B cell (primary cell): ENCODE measurements at regions not wholly inside any gene's neighbourhood (a gene's known extent, or its start where the extent isn't known, plus 50 kb on each side); places are given as distances from the start of the nearest gene placed in this dataset.

Experiments used
- ATAC-seq: fragments of 200-7000 bp; cut with Tn5 transposase; one replicate; pipeline ENCODE4 v1.10.0; 2021; ENCODE audit warnings: low read depth, mild to moderate bottlenecking, moderate number of reproducible peaks, moderate library complexity
- CTCF ChIA-PET: fragments of 350-600 bp; sonication (Branson Sonifier 250); formaldehyde crosslinking; loops from one replicate; lab custom pipeline; 2021; ENCODE audit warnings: antibody characterized with exemption, inconsistent platforms; lab: Charles Lee
- POLR2A ChIA-PET: fragments of 350-600 bp; sonication (Branson Sonifier 250); formaldehyde crosslinking; loops from one replicate; lab custom pipeline; 2021; ENCODE audit warnings: antibody characterized with exemption; lab: Charles Lee
- DNase-seq: peaks from one replicate; pipeline ENCODE4 v3.0.0; 2013
- H2AFZ ChIP-seq: 2 replicates; pipeline ENCODE4 v1.6.1; 2012; ENCODE audit warnings: mild to moderate bottlenecking, low read depth, low read length; ENCODE audit not compliant: insufficient read depth, poor library complexity, severe bottlenecking
- H3K27ac ChIP-seq, 2 donors: 1 replicate in 1 of 2; 2 replicates in 1 of 2; pipeline ENCODE4 v1.5.1; 2012 to 2013; ENCODE audit warnings: low read length in 2 of 2, mild to moderate bottlenecking in 2 of 2, moderate library complexity in 1 of 2
- H3K27me3 ChIP-seq, 4 experiments: fragments of 200-600 bp in 1 of 4; sonication (generic) in 1 of 4; replicated peaks in 1 of 4; 1 replicate in 2 of 4; 2 replicates in 2 of 4; pipeline versions ENCODE4 v1.6.1 to v1.7.0; 2013 to 2016; ENCODE audit warnings: low read length in 3 of 4, mild to moderate bottlenecking in 2 of 4, mixed read lengths in 1 of 4, moderate library complexity in 1 of 4; ENCODE audit not compliant: insufficient read depth in 4 of 4, control insufficient read depth in 3 of 4; ENCODE audit errors: control extremely low read depth in 1 of 4
- H3K36me3 ChIP-seq, 2 experiments: replicated peaks in 1 of 2; 1 replicate in 1 of 2; 2 replicates in 1 of 2; pipeline versions ENCODE4 v1.6.1 to v1.7.1; 2013; ENCODE audit warnings: low read length in 1 of 2; ENCODE audit not compliant: insufficient read depth in 2 of 2, control insufficient read depth in 1 of 2; ENCODE audit errors: control extremely low read depth in 1 of 2, extremely low read depth in 1 of 2
- H3K4me1 ChIP-seq, 2 donors: fragments of 200-600 bp in 1 of 2; sonication (generic) in 1 of 2; 1 replicate in 1 of 2; 2 replicates in 1 of 2; pipeline versions ENCODE4 v1.5.1 to v1.6.1; 2013 to 2017; ENCODE audit warnings: low read length in 2 of 2; ENCODE audit not compliant: control insufficient read depth in 2 of 2, insufficient read depth in 2 of 2
- H3K4me2 ChIP-seq: replicated peaks from 2 replicates; pipeline ENCODE3; 2012; ENCODE audit warnings: mild to moderate bottlenecking, low read depth, low read length; ENCODE audit not compliant: poor library complexity, severe bottlenecking
- H3K4me3 ChIP-seq, 5 experiments: fragments of 200-600 bp in 1 of 5; sonication (generic) in 1 of 5; 1 replicate in 3 of 5; 2 replicates in 2 of 5; pipeline versions ENCODE4 v1.5.1 to v1.7.0; 2011 to 2016; ENCODE audit warnings: low read length in 4 of 5, mild to moderate bottlenecking in 4 of 5, low read depth in 2 of 5, control low read depth in 1 of 5, moderate library complexity in 1 of 5; ENCODE audit not compliant: insufficient read depth in 1 of 5; ENCODE audit errors: control extremely low read depth in 1 of 5, extremely low read depth in 1 of 5
- H3K79me2 ChIP-seq: fragments of 200-600 bp; sonication (generic); one replicate; pipeline ENCODE4 v1.6.0; 2016; ENCODE audit warnings: low read length; ENCODE audit not compliant: control insufficient read depth, insufficient read depth
- H3K9ac ChIP-seq: fragments of 200-600 bp; sonication (generic); 2 replicates; pipeline ENCODE4 v1.6.1; 2017; ENCODE audit warnings: mild to moderate bottlenecking, low read length, moderate library complexity
- H3K9me3 ChIP-seq, 3 donors: one replicate each; pipeline versions ENCODE4 v1.6.1 to v1.7.1; 2013; ENCODE audit warnings: low read length in 2 of 3; ENCODE audit not compliant: control insufficient read depth in 2 of 3, insufficient read depth in 1 of 3; ENCODE audit errors: control extremely low read depth in 1 of 3
- H4K20me1 ChIP-seq: 2 replicates; pipeline ENCODE4 v1.6.0; 2012; ENCODE audit warnings: mild to moderate bottlenecking, low read length; ENCODE audit not compliant: insufficient read depth, control insufficient read depth, poor library complexity, severe bottlenecking
- H3K27ac Mint-ChIP-seq: one replicate; pipeline ENCODE4 v1.8.0; 2021; ENCODE audit warnings: mixed read lengths
- H3K27me3 Mint-ChIP-seq: one replicate; pipeline ENCODE4 v1.8.0; 2021; ENCODE audit warnings: mixed read lengths
- H3K4me1 Mint-ChIP-seq: one replicate; pipeline ENCODE4 v1.8.0; 2021; ENCODE audit warnings: mixed read lengths
- H3K4me3 Mint-ChIP-seq: one replicate; pipeline ENCODE4 v1.8.0; 2021; ENCODE audit warnings: mixed read lengths
- H3K9me3 Mint-ChIP-seq: one replicate; pipeline ENCODE4 v1.8.0; 2022; ENCODE audit warnings: mixed read lengths; ENCODE audit not compliant: insufficient read depth
- CTCF ChIP-seq: fragments of 200-600 bp; IDR thresholded peaks from one replicate; pipeline ENCODE4 v1.8.0; 2022; ENCODE audit warnings: antibody characterized with exemption, mild to moderate bottlenecking
- EZH2 ChIP-seq: IDR thresholded peaks from 2 replicates; pipeline ENCODE4 v1.6.1; 2012; ENCODE audit warnings: borderline replicate concordance, low read depth, mild to moderate bottlenecking, moderate library complexity, low read length; ENCODE audit not compliant: insufficient read depth, poor library complexity, severe bottlenecking
- WGBS: methylation state at CpG from one replicate; pipeline ENCODE4 v1.1.5; 2013; ENCODE audit warnings: missing lambda C conversion rate; ENCODE audit not compliant: insufficient coverage; 5-methylcytosine and 5-hydroxymethylcytosine counted together
- intact Hi-C: fragments of 100-400 bp; cut with micrococcal nuclease; formaldehyde crosslinking; loops from one replicate; pipeline ENCODE4 v1.10.0; 2022

DNA sequence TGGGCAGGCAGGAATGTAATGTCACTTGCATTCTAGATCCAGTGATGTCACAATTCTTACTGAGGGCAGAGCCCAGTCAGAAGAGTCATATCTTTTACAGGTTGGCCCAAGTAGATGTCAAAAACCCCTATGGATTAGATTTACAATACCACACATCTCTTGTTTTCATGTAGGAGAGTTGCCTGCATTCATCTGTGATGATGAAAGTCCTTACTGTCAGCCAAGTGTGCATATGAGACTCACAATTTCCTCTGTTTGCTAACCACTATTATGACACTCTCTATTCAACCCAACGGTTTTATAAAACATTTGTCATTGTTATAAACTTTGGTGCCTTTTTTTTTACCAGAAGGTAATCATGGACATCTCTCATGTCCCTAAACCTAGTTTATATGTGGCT lies 898.8 kb upstream of the AMELY start:
- Histone ChIP-seq H3K27me3 (no peaks in the 10 kb centered on the region), H3K4me3 (no peak overlapping the region), H3K4me2 (no peak overlapping the region), H3K27ac (no peak overlapping the region), H3K36me3 (no peaks in the 10 kb centered on the region), H3K4me1 (no peaks in the 10 kb centered on the region), H2AFZ (no peak overlapping the region), H3K9ac (no peak overlapping the region), H3K79me2 (no peaks in the 10 kb centered on the region), H4K20me1 (no peaks in the 10 kb centered on the region), H3K9me3 (no peaks in the 10 kb centered on the region)
- Mint-ChIP-seq H3K27ac (no peak overlapping the region), H3K4me3 (no peak overlapping the region), H3K9me3 (no peaks in the 10 kb centered on the region), H3K4me1 (no peaks in the 10 kb centered on the region), H3K27me3 (no peaks in the 10 kb centered on the region)
- ATAC-seq (no peak), DNase-seq (no peak)
- ChIA-PET POLR2A (no interaction called here), CTCF (no interaction called here)
- intact Hi-C loops: loop anchor here (10.0 kb wide), 1 partner anchor 846 kb away; no protein-coding TSS in a partner anchor
- no CpG with 5 or more reads among the region's 1 CpG for WGBS
- no peak for TF ChIP-seq EZH2
- no peak for TF ChIP-seq CTCF

GRCh38 chrY:7807516-7807870 lies 895.9 kb upstream of the AMELY start:
- ChIA-PET CTCF (no interaction called here), POLR2A (no interaction called here)
- no peaks in the 10 kb centered on the region for H3K4me1 ChIP-seq
- TF ChIP-seq CTCF: no peak
- TF ChIP-seq EZH2: no peak
- no peak overlapping the region for H3K9ac ChIP-seq
- Mint-ChIP-seq H3K27ac (no peak overlapping the region), H3K9me3 (no peaks in the 10 kb centered on the region), H3K4me1 (no peaks in the 10 kb centered on the region), H3K27me3 (no peaks in the 10 kb centered on the region), H3K4me3 (no peak overlapping the region)
- H4K20me1 ChIP-seq: no peaks in the 10 kb centered on the region
- H3K4me3 ChIP-seq: no peak overlapping the region
- no peaks in the 10 kb centered on the region for H3K79me2 ChIP-seq
- H3K27ac ChIP-seq: no peak overlapping the region
- no peak overlapping the region for H3K4me2 ChIP-seq
- H3K9me3 ChIP-seq: no peaks in the 10 kb centered on the region
- H3K36me3 ChIP-seq: no peaks in the 10 kb centered on the region
- no peak overlapping the region for H2AFZ ChIP-seq
- no peak for ATAC-seq
- no peaks in the 10 kb centered on the region for H3K27me3 ChIP-seq
- intact Hi-C loops: no loop called here
- DNase-seq: no peak
